ENCODE measurements at regions not wholly inside any gene's neighbourhood (a gene's known extent, or its start where the extent isn't known, plus 50 kb on each side); places are given as distances from the start of the nearest gene placed in this dataset.

- TF ChIP-seq POLR2A (IDR thresholded peaks at IDR 0.05), result no peak
- TF ChIP-seq, protein P1, sequence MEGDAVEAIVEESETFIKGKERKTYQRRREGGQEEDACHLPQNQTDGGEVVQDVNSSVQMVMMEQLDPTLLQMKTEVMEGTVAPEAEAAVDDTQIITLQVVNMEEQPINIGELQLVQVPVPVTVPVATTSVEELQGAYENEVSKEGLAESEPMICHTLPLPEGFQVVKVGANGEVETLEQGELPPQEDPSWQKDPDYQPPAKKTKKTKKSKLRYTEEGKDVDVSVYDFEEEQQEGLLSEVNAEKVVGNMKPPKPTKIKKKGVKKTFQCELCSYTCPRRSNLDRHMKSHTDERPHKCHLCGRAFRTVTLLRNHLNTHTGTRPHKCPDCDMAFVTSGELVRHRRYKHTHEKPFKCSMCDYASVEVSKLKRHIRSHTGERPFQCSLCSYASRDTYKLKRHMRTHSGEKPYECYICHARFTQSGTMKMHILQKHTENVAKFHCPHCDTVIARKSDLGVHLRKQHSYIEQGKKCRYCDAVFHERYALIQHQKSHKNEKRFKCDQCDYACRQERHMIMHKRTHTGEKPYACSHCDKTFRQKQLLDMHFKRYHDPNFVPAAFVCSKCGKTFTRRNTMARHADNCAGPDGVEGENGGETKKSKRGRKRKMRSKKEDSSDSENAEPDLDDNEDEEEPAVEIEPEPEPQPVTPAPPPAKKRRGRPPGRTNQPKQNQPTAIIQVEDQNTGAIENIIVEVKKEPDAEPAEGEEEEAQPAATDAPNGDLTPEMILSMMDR (IDR thresholded peaks at IDR 0.05), result no peak
Observed at GRCh38 chr1:244220410-244220809, 169.3 kb downstream of the ZBTB18 start.
